ENCODE measurements at regions not wholly inside any gene's neighbourhood (a gene's known extent, or its start where the extent isn't known, plus 50 kb on each side); places are given as distances from the start of the nearest gene placed in this dataset.

DNA sequence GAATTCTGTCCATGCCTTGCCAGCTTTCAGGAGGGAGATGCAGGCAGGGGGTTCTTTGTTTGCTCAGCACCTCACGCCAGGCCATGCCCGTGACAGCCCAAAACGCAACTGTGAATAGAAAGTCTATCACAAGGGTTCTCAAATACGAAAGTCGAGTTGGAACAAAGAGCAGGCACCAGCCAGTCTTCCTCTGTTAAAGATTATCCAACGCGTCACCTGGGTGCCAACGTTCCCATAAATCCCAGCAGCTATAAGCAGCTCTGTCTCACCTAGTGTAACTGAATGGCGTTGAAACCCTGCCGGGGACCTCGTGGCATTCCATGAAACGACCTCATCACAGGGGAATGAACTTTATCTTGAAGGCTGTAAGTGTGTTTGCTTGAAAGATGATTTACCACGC, 84.8 kb upstream of the GATA6 start:
- peak overlapping the region in 1 of 2 donors; percentile 42 for H3K9ac ChIP-seq (ENCODE audit: low read depth in 2 of 2, low read length in 2 of 2)
- no peaks in the 10 kb centered on the region for H3K27me3 ChIP-seq
- TF ChIP-seq, protein P1, sequence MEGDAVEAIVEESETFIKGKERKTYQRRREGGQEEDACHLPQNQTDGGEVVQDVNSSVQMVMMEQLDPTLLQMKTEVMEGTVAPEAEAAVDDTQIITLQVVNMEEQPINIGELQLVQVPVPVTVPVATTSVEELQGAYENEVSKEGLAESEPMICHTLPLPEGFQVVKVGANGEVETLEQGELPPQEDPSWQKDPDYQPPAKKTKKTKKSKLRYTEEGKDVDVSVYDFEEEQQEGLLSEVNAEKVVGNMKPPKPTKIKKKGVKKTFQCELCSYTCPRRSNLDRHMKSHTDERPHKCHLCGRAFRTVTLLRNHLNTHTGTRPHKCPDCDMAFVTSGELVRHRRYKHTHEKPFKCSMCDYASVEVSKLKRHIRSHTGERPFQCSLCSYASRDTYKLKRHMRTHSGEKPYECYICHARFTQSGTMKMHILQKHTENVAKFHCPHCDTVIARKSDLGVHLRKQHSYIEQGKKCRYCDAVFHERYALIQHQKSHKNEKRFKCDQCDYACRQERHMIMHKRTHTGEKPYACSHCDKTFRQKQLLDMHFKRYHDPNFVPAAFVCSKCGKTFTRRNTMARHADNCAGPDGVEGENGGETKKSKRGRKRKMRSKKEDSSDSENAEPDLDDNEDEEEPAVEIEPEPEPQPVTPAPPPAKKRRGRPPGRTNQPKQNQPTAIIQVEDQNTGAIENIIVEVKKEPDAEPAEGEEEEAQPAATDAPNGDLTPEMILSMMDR (IDR thresholded peaks at IDR 0.05) = no peak
- H3K36me3 ChIP-seq = no peaks in the 10 kb centered on the region
- H3K27ac ChIP-seq = peak overlapping the region; percentile 69
- no peaks in the 10 kb centered on the region for H3K4me1 ChIP-seq
- H3K4me3 ChIP-seq = no peak overlapping the region
- DNase-seq = peak; percentile 89
- no peaks in the 10 kb centered on the region for H3K9me3 ChIP-seq
- intact Hi-C loops (cut with DNase I) = no loop called here

GRCh38 chr18:22086973-22087372, 82.4 kb upstream of the GATA6 start:
- Histone ChIP-seq H3K36me3 (no peaks in the 10 kb centered on the region), H3K27ac (no peak overlapping the region), H3K27me3 (no peaks in the 10 kb centered on the region), H3K4me3 (no peak overlapping the region), H3K9me3 (no peaks in the 10 kb centered on the region), H3K4me1 (no peaks in the 10 kb centered on the region), H3K9ac (ENCODE audit: low read depth in 2 of 2, low read length in 2 of 2) (no peak overlapping the region)
- intact Hi-C loops (cut with DNase I) = no loop called here
- TF ChIP-seq, protein P1 (IDR thresholded peaks at IDR 0.05) = no peak
- no peak for DNase-seq

- no peaks in the 10 kb centered on the region for H3K27me3 ChIP-seq
- intact Hi-C loops (cut with DNase I) = no loop called here
- H3K4me3 ChIP-seq = no peak overlapping the region
- TF ChIP-seq, protein P1 (IDR thresholded peaks at IDR 0.05) = no peak
- H3K27ac ChIP-seq = no peak overlapping the region
- H3K4me1 ChIP-seq = no peaks in the 10 kb centered on the region
- no peaks in the 10 kb centered on the region for H3K36me3 ChIP-seq
- H3K9ac ChIP-seq (ENCODE audit: low read depth in 2 of 2, low read length in 2 of 2) = peak overlapping the region in 1 of 2 donors; percentile 40
- no peaks in the 10 kb centered on the region for H3K9me3 ChIP-seq
- peak; percentile 86 for DNase-seq
Measured at GRCh38 chr18:22088029-22088428, 81.4 kb upstream of the GATA6 start.

DNA sequence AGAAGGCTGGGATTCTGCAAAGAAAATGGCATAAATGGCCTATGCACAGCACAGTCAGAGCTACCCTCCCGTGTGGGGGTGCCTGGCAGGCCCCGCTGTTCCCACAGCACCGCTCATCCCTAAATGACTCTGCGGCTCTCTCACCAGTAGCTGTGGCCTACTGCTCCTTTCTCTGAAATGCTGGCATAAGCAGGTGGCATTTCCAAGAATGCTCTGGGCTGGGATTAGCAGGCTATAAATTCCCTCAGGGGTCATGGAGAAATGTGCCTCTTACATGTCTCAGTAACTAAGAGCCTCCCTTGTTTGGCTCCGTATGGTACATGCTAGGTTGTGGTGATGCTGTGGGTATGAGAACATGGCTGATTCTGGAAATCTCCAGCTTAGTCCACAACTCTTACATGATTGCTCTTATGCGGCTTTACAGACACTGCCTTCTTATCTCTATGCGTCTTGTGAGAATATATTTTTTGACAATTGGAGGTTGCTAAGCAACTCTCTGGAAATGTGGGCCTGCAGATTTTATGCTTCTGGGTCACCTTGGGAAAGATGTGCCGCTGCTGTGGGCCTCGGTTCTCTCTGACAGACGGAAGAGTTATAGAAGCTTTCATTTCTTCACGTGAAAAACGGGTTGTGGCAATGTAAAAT, 80.3 kb upstream of the GATA6 start:
- TF ChIP-seq, protein P1 (IDR thresholded peaks at IDR 0.05) = no peak
- DNase-seq = no peak
- no peak overlapping the region for H3K27ac ChIP-seq

GRCh38 chr18:22091341-22091740, 78.0 kb upstream of the GATA6 start:
- intact Hi-C loops (cut with DNase I) = no loop called here
- H3K4me3 ChIP-seq = no peak overlapping the region
- TF ChIP-seq, protein P1 (IDR thresholded peaks at IDR 0.05) = no peak

More for the DNA sequence above, 80.3 kb upstream of the GATA6 start:
- no peak overlapping the region for H3K4me3 ChIP-seq
- H3K4me1 ChIP-seq = no peaks in the 10 kb centered on the region
- intact Hi-C loops (cut with DNase I) = no loop called here
- H3K9me3 ChIP-seq = no peaks in the 10 kb centered on the region
- no peaks in the 10 kb centered on the region for H3K27me3 ChIP-seq
- no peaks in the 10 kb centered on the region for H3K36me3 ChIP-seq
- H3K9ac ChIP-seq (ENCODE audit: low read depth in 2 of 2, low read length in 2 of 2) = no peak overlapping the region

More at GRCh38 chr18:22091341-22091740, 78.0 kb upstream of the GATA6 start:
- H3K9me3 ChIP-seq = no peaks in the 10 kb centered on the region
- no peaks in the 10 kb centered on the region for H3K4me1 ChIP-seq
- H3K27me3 ChIP-seq = no peaks in the 10 kb centered on the region
- H3K9ac ChIP-seq (ENCODE audit: low read depth in 2 of 2, low read length in 2 of 2) = no peak overlapping the region
- no peak for DNase-seq
- no peaks in the 10 kb centered on the region for H3K36me3 ChIP-seq
- no peak overlapping the region for H3K27ac ChIP-seq

All from colonic mucosa (tissue), 4 donors.